Ishikawa (cell line): ENCODE measurements at regions not wholly inside any gene's neighbourhood (a gene's known extent, or its start where the extent isn't known, plus 50 kb on each side); places are given as distances from the start of the nearest gene placed in this dataset.

Experiments
- CEBPB ChIP-seq: IDR thresholded peaks from 2 replicates; pipeline ENCODE4 v1.6.1; 2012
- CREB1 ChIP-seq: IDR thresholded peaks from 2 replicates; pipeline ENCODE4 v1.6.1; 2012; ENCODE audit warnings: low read depth
- EGR1 ChIP-seq: IDR thresholded peaks from 2 replicates; pipeline ENCODE4 v1.6.1; 2012
- EP300 ChIP-seq: IDR thresholded peaks from 2 replicates; pipeline ENCODE4 v1.6.1; 2012; ENCODE audit warnings: borderline replicate concordance
- FOXM1 ChIP-seq: IDR thresholded peaks from 2 replicates; pipeline ENCODE4 v1.6.1; 2012; ENCODE audit warnings: low read depth, borderline replicate concordance
- MAX ChIP-seq: IDR thresholded peaks from 2 replicates; pipeline ENCODE4 v1.6.1; 2012
- NFIC ChIP-seq: IDR thresholded peaks from 2 replicates; pipeline ENCODE4 v1.6.1; 2012
- RAD21 ChIP-seq: IDR thresholded peaks from 2 replicates; pipeline ENCODE4 v1.6.1; 2012; ENCODE audit warnings: low read depth
- REST ChIP-seq: IDR thresholded peaks from 2 replicates; pipeline ENCODE4 v1.6.1; 2012; ENCODE audit warnings: low read depth, mild to moderate bottlenecking
- TAF1 ChIP-seq: IDR thresholded peaks from 2 replicates; pipeline ENCODE4 v1.6.1; 2012; ENCODE audit warnings: low read depth, mild to moderate bottlenecking
- TCF12 ChIP-seq: IDR thresholded peaks from 2 replicates; pipeline ENCODE4 v1.6.1; 2012; ENCODE audit warnings: low read depth
- TEAD4 ChIP-seq: IDR thresholded peaks from 2 replicates; pipeline ENCODE4 v1.6.1; 2012
- USF1 ChIP-seq: IDR thresholded peaks from 2 replicates; pipeline ENCODE4 v1.6.1; 2012
- YY1 ChIP-seq: IDR thresholded peaks from 2 replicates; pipeline ENCODE4 v1.6.1; 2012; ENCODE audit warnings: low read depth
- ZBTB7A ChIP-seq: IDR thresholded peaks from 2 replicates; pipeline ENCODE4 v1.6.1; 2012; ENCODE audit warnings: low read depth

GRCh38 chr10:106440355-106440754 is 724.2 kb downstream of the SORCS1 start:
- TF ChIP-seq CREB1, result no peak
- no peak for TF ChIP-seq TCF12
- TF ChIP-seq MAX, result no peak
- no peak for TF ChIP-seq FOXM1
- no peak for TF ChIP-seq ZBTB7A
- no peak for TF ChIP-seq TAF1
- TF ChIP-seq EP300, result no peak
- no peak for TF ChIP-seq CEBPB
- TF ChIP-seq NFIC, result no peak
- no peak for TF ChIP-seq USF1
- no peak for TF ChIP-seq RAD21
- no peak for TF ChIP-seq REST
- TF ChIP-seq TEAD4, result no peak
- no peak for TF ChIP-seq YY1
- no peak for TF ChIP-seq EGR1

- no peak for TF ChIP-seq USF1
- no peak for TF ChIP-seq YY1
- no peak for TF ChIP-seq EGR1
- no peak for TF ChIP-seq TCF12
- TF ChIP-seq CREB1, result no peak
- no peak for TF ChIP-seq TAF1
- no peak for TF ChIP-seq TEAD4
- TF ChIP-seq EP300, result no peak
- TF ChIP-seq FOXM1, result no peak
- no peak for TF ChIP-seq ZBTB7A
- TF ChIP-seq REST, result no peak
- TF ChIP-seq RAD21, result no peak
Measured at GRCh38 chr10:106439366-106439765, 725.1 kb downstream of the SORCS1 start.

GRCh38 chr10:106438386-106438785 is 726.1 kb downstream of the SORCS1 start:
- TF ChIP-seq CREB1, result no peak
- no peak for TF ChIP-seq EGR1
- no peak for TF ChIP-seq TEAD4
- no peak for TF ChIP-seq REST
- no peak for TF ChIP-seq RAD21
- no peak for TF ChIP-seq EP300
- TF ChIP-seq FOXM1, result no peak

- TF ChIP-seq USF1 (no peak), TCF12 (no peak), TAF1 (no peak), CEBPB (no peak), FOXM1 (no peak), EGR1 (no peak)
Measured at GRCh38 chr10:106436123-106436715, 728.3 kb downstream of the SORCS1 start.

GRCh38 chr10:106435081-106435480 is 729.4 kb downstream of the SORCS1 start:
- TF ChIP-seq EGR1 (no peak), USF1 (no peak), YY1 (no peak), MAX (no peak), TEAD4 (no peak), CEBPB (no peak), ZBTB7A (no peak), RAD21 (no peak), NFIC (no peak)
